LoVo (cell line): ENCODE measurements at regions not wholly inside any gene's neighbourhood (a gene's known extent, or its start where the extent isn't known, plus 50 kb on each side); places are given as distances from the start of the nearest gene placed in this dataset.

Source experiments
- DNase-seq: peaks from one replicate; pipeline ENCODE4 v3.0.0-alpha.2; 2016; ENCODE audit warnings: low spot score

DNA sequence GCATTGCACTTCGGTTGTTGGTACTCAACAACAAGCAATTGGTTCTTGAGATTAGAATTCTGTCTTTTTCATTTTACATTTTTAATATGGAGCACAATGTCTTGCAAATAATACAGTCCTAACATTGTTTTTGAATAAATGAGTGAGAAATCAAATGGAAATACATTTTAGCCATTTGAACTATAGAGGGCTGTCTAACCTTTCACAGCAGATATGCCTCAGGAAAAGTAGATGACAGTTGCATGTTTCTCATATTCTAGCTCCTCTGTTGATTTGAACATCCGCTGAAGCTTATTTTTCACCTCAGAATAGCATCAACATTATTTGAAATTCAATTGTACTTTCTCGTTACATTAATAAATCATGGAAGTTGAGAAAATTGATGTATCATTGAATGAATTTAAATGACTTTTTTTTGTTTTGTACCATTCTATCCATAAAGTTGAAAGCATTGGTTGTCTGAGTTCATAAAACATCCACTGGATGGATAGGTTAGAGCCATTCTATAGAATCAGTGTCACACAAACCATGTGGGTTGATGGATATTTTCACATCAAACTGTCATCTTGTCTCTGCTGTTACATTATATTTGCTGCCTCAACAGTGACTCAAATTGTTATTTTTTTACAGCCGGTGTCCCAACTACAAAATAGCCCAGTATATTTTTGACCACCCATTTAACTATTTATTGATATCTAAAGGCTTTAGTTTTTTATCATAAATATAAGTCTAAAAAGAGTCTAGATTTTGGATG is 928.3 kb downstream of the NSUN3 start:
- DNase-seq = no peak

GRCh38 chr3:94996743-94997142 is 933.9 kb downstream of the NSUN3 start:
- no peak for DNase-seq

GRCh38 chr3:95002438-95003046 is 939.7 kb downstream of the NSUN3 start:
- no peak for DNase-seq

- no peak for DNase-seq
Observed at GRCh38 chr3:95028688-95029087, 965.8 kb downstream of the NSUN3 start.

DNA sequence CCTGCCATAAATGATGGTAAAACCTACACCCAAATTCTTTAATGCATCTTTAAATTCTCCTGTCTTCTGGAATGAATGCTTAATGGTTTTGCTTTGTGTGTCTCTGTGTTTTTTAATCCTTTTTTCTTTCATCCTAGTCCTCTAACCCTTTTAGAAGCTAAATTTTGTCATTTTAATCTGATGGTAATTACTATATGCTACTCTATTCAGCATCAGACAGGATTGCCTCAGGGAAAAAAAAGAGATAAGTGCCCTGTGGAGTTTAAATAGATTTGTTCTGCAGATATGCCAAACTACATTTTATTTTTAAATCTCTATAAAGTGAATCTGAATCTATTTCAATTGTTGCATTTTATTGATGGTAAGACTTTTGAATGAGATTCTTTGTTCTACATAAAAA is 966.8 kb downstream of the NSUN3 start:
- DNase-seq = no peak

DNA sequence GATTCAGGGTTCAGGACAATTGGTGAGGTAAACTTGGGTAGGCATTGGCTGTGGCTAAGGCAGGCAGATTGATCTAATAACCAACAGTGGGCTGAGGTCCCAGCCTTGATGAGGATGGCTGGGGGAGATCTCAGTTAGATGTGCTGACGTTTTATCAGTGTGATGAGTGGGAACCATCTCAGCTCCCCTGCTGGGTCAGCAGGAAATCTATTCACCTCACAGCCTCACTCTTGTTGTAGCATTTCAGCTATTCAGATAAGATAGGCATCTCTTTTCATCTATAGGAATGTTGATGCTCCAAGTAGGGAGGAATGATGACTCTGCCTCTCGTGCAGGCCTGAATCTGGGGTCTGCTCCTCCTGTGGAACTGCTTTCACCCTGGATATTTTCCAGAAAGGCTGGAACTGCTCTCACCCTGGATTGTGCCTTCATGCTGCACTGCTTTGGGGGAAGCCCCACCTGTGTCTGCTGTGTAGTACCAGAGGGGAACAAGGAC is 973.7 kb downstream of the NSUN3 start:
- DNase-seq = no peak

DNA sequence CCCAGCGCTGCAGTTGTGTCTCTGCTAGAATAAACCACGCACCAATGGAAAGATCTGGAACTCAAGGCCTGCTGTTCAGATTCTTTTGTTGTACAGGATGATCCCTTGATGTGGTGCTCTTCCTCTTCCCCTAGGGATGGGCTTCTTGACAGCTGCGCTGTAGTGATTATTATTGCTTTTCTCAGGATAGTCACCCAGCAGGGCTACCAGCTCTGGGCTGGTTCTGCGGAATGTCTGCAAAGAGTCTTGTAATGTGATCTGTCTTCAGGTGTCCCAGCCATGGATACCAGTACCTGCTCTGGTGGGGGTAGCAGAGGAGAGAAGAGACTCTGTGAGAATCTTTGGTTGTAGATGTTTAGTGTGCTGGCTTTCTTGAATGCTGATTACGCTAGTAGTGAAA is 974.2 kb downstream of the NSUN3 start:
- no peak for DNase-seq

DNA sequence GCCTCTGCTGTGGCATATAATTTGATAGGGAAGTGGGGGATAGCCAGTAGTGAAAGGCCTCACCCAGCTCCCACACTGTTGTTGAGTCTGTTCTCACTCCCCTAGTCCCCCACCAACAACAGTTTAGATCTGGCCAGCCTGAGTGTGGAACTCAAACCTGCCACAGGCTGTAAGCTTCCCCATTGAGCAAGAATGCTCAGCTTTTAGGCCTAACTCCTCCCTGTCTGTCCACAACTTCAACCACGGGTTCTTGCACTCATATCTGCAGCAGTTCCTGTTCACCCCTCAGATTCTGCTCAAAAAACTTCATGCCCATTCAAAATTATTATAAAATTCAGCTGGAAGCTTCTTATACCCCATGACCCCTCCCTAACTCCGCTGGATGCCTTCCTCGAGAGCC is 975.1 kb downstream of the NSUN3 start:
- no peak for DNase-seq

GRCh38 chr3:95044101-95044500 is 981.2 kb downstream of the NSUN3 start:
- no peak for DNase-seq

DNA sequence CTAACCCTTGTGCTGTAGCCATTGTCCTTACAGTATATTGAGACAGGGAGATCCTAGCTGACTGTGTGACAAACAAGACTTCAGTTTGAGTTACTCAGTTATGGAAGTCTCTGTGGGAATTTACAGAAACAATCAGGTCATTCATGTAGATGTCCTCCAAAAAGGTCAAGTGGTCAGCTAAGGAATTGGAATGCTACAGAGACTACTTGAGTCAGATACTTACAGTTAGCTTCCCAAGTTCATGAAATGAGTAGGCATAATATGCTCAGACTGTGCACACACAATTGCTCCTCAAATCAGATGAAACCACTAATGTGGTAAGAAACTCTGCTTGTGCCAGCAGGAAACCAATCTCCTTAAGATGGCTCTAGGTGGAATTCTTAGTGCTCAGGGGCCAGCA is 985.7 kb downstream of the NSUN3 start:
- DNase-seq = no peak

DNA sequence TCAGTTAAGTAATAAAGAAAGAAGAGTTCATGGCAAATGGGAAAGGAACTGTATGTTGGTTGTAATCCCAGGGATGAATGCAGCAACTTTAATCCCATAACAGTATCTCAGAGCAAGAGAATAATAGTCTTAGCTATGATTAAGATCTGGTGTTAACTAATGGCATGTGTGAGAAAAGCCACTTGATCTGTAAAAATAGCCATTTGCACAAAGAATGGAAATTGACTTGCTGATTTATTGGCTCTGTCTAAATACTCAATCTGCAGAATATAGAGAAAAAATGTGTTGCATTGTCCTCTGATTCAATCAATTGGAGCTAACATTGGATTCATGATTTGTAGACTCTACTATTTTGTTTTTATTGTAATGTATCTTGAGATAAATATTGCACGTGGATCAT is 987.0 kb downstream of the NSUN3 start:
- no peak for DNase-seq

- no peak for DNase-seq
Observed at GRCh38 chr3:95055288-95055687, 992.4 kb downstream of the NSUN3 start.

DNA sequence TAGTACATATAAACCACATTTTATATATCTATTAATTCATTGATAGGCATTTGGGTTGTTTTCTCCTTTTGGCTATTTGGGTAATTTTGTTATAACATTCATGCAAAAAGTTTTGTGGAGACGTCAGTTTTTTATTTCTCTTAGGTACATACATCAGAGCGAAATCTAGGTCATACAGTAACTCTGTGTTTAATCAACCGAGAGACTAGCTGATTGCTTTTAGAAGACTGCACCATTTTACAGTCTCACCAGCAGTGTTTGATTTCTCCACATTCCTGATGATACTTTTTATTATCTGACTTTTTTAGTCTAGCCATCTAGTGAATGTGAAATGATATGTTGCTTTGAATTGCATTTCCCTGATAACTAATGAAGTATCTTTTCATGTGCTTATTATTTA is 1019.3 kb downstream of the NSUN3 start:
- no peak for DNase-seq

GRCh38 chr3:95084738-95085137 is 1021.9 kb downstream of the NSUN3 start:
- DNase-seq = no peak

DNA sequence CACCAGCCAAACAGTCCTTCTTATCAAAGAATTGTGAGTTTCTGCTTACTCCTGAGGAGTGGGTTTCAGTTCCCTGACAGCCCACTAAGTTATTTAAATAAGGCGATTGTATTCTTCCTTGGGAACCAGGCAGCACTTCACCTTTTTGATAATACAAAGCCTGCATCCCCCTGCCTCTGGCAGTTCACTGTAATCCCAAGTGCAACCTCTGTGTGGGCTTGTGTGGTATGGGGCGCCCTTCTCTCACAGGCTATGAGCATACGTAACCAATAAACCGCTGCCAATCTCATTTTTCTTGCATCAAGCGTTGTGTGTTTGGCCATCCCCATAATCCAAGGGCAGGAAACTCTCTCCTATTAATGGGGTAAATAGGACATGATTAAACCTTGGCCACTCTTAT is 1025.6 kb downstream of the NSUN3 start:
- no peak for DNase-seq

DNA sequence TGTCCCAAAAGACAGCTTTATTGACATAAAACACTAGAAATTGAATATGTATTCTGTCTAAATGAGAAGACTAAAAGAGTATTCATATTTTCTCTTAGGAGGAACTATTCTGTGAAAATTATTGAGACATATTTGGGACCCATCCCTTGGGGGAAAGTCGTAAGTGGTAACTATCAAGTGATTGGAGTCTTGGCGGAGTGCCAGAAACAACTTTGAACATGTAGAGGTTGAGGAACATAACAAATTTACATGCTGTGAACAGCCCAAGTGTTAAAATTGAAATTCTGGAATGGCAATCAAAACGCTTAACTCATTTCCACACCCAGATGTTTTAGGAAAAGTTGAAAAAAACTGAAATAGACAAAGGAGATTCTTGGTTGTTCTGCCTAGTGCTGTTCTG is 1034.6 kb downstream of the NSUN3 start:
- no peak for DNase-seq

DNA sequence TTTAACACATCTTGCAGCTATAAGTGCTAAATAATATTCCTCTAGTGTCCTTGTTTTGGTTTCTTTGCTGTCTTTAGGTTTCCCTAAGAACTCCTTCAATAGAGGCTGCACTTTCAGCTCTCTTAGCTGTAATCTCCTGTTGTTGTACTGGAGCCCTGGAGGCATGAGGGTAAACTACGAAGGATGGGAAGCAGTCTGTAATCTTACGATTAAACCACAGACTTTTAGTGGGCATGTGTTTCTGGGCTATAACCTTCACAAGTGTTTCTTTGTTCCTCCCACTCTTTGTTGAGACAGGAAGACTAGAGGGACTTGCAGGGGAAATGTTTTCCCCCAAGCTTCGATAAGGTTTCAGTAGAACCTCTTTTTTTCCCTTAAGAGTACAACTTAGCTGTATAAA is 1058.1 kb downstream of the NSUN3 start:
- no peak for DNase-seq

DNA sequence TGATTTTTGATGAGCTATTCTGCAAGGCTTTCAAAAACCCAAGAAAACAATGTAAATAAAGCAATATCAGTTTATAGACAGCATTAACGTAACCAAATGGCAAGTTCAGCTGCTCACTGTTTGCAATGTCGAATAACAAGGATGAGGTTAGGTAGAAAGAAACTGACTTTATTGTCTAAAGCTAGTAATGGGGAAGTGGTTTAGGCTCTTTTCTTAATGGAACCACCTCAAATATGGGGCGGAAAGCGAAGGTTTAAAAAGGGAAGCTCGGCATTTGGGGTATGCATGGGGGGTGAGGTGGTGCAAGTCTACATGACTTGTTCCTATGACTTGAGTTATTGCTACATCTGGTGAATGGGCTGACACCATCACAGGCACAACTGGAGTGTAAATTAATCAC is 1060.2 kb downstream of the NSUN3 start:
- no peak for DNase-seq

- no peak for DNase-seq
Observed at GRCh38 chr3:95134693-95135413, 1072.0 kb downstream of the NSUN3 start.

GRCh38 chr3:95148107-95148506 is 1085.2 kb downstream of the NSUN3 start:
- DNase-seq = no peak

- DNase-seq = no peak
Observed at GRCh38 chr3:95151590-95151989, 1088.7 kb downstream of the NSUN3 start.

- peak; percentile 62 for DNase-seq
Observed at GRCh38 chr3:95154766-95155165, 1091.9 kb downstream of the NSUN3 start.

GRCh38 chr3:95162794-95163193 is 1099.9 kb downstream of the NSUN3 start:
- no peak for DNase-seq
